Keratinocyte (primary cell): ENCODE measurements at regions not wholly inside any gene's neighbourhood (a gene's known extent, or its start where the extent isn't known, plus 50 kb on each side); places are given as distances from the start of the nearest gene placed in this dataset.

Experiments
- DNase-seq: peaks from one replicate; pipeline ENCODE4 v3.0.0-alpha.2; 2011; ENCODE audit warnings: low read depth, missing footprints, low spot score
- FAIRE-seq: peaks from 2 replicates; lab custom pipeline; 2011; peaks lifted over from hg19 to GRCh38; lab: Jason Lieb, UNC
- H2AFZ ChIP-seq: 2 replicates; pipeline ENCODE4 v1.6.0; 2012; ENCODE audit warnings: low read length, control low read depth, inconsistent platforms; ENCODE audit not compliant: control insufficient read depth
- H3K27ac ChIP-seq: 2 replicates; pipeline ENCODE4 v1.5.1; 2011; ENCODE audit warnings: low read length; ENCODE audit not compliant: control insufficient read depth, insufficient read depth
- H3K27me3 ChIP-seq: 3 replicates; pipeline ENCODE4 v1.6.0; 2011; ENCODE audit warnings: low read length; ENCODE audit not compliant: control insufficient read depth, insufficient read depth; ENCODE audit errors: extremely low read depth
- H3K36me3 ChIP-seq, 2 experiments: 2 replicates in 1 of 2; 3 replicates in 1 of 2; pipeline ENCODE4 v1.5.1; 2011; ENCODE audit warnings: low read length in 2 of 2, mild to moderate bottlenecking in 1 of 2; ENCODE audit not compliant: control insufficient read depth in 2 of 2, insufficient read depth in 2 of 2; ENCODE audit errors: extremely low read depth in 1 of 2
- H3K4me1 ChIP-seq: 3 replicates; pipeline ENCODE4 v1.5.1; 2011; ENCODE audit warnings: low read length; ENCODE audit not compliant: control insufficient read depth, insufficient read depth; ENCODE audit errors: extremely low read depth
- H3K4me2 ChIP-seq: 3 replicates; pipeline ENCODE4 v1.6.0; 2011; ENCODE audit warnings: low read depth, low read length; ENCODE audit not compliant: control insufficient read depth, insufficient read depth; ENCODE audit errors: extremely low read depth
- H3K4me3 ChIP-seq, 3 experiments: fragments of 200-600 bp in 1 of 3; sonication (generic) in 1 of 3; 2 replicates in 2 of 3; 3 replicates in 1 of 3; pipeline ENCODE4 v1.5.1; 2011 to 2016; ENCODE audit warnings: low read length in 3 of 3, mild to moderate bottlenecking in 3 of 3, control low read depth in 2 of 3, inconsistent platforms in 1 of 3, low read depth in 1 of 3, mixed read lengths in 1 of 3, mixed run types in 1 of 3, moderate library complexity in 1 of 3; ENCODE audit not compliant: control insufficient read depth in 2 of 3, insufficient read depth in 2 of 3; ENCODE audit errors: extremely low read depth in 1 of 3
- H3K79me2 ChIP-seq: 2 replicates; pipeline ENCODE4 v1.6.0; 2012; ENCODE audit warnings: low read length; ENCODE audit not compliant: control insufficient read depth, insufficient read depth
- H3K9ac ChIP-seq: 3 replicates; pipeline ENCODE4 v1.6.0; 2011; ENCODE audit warnings: low read length; ENCODE audit not compliant: control insufficient read depth, insufficient read depth; ENCODE audit errors: extremely low read depth
- H3K9me1 ChIP-seq: 3 replicates; pipeline ENCODE4 v1.6.0; 2011; ENCODE audit warnings: low read length; ENCODE audit not compliant: control insufficient read depth, insufficient read depth; ENCODE audit errors: extremely low read depth
- H3K9me3 ChIP-seq: 2 replicates; pipeline ENCODE4 v1.5.1; 2012; ENCODE audit warnings: low read depth, low read length; ENCODE audit not compliant: control insufficient read depth
- H4K20me1 ChIP-seq: 3 replicates; pipeline ENCODE4 v1.6.0; 2011; ENCODE audit warnings: low read length; ENCODE audit not compliant: control insufficient read depth, insufficient read depth; ENCODE audit errors: extremely low read depth
- EZH2 ChIP-seq: IDR thresholded peaks from one replicate; pipeline ENCODE4 v1.6.1; 2012; ENCODE audit warnings: inconsistent platforms, mild to moderate bottlenecking, low read length, moderate library complexity
- dilution Hi-C: fragments of 300-500 bp; cut with MboI; formaldehyde crosslinking; loops from one replicate; pipeline ENCODE4 v1.7.0; 2020; ENCODE audit warnings: low sequenced_read_pairs; ENCODE audit not compliant: extremely low pct_ligation_motif_present
- TF ChIP-seq, protein P1 (sequence below), 3 experiments: IDR thresholded peaks in 1 of 3; conservative IDR thresholded peaks in 1 of 3; optimal IDR thresholded peaks in 1 of 3; 2 replicates in 2 of 3; 3 replicates in 1 of 3; pipeline versions ENCODE3 to v1.5.1; 2011; ENCODE audit warnings: low read length in 3 of 3, mild to moderate bottlenecking in 3 of 3, moderate library complexity in 2 of 3, control low read depth in 1 of 3, inconsistent platforms in 1 of 3; ENCODE audit not compliant: insufficient read depth in 2 of 3; ENCODE audit errors: extremely low read depth in 1 of 3

DNA sequence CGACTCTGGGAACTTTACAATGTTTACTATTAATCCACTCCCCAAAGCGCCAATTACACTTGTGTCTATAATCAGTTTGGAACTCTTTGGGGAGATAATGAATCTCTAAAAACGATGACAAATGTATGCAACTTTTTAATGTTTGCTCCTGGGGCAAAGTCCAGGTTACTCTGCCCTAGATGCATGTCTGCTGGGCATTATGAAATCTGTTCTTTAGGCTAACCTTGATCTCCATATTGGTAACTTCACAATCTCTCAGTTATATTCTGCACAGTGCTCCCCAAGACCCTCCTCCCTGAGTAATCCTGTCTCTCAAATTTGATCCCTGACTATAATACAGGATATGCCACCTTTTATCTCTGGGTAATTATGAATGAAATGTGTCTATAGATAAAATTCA is 152.2 kb upstream of the TRPM3 start:
- Histone ChIP-seq H3K9me3 (no peaks in the 10 kb centered on the region), H4K20me1 (no peaks in the 10 kb centered on the region), H2AFZ (no peak overlapping the region), H3K36me3 (no peaks in the 10 kb centered on the region), H3K27me3 (no peaks in the 10 kb centered on the region), H3K9me1 (no peaks in the 10 kb centered on the region), H3K4me3 (no peak overlapping the region), H3K4me2 (no peak overlapping the region), H3K79me2 (no peaks in the 10 kb centered on the region), H3K4me1 (no peaks in the 10 kb centered on the region), H3K27ac (no peak overlapping the region), H3K9ac (no peak overlapping the region)
- dilution Hi-C loops = no loop called here
- DNase-seq (no peak), FAIRE-seq (no peak)
- TF ChIP-seq EZH2 = no peak
- TF ChIP-seq, protein P1, sequence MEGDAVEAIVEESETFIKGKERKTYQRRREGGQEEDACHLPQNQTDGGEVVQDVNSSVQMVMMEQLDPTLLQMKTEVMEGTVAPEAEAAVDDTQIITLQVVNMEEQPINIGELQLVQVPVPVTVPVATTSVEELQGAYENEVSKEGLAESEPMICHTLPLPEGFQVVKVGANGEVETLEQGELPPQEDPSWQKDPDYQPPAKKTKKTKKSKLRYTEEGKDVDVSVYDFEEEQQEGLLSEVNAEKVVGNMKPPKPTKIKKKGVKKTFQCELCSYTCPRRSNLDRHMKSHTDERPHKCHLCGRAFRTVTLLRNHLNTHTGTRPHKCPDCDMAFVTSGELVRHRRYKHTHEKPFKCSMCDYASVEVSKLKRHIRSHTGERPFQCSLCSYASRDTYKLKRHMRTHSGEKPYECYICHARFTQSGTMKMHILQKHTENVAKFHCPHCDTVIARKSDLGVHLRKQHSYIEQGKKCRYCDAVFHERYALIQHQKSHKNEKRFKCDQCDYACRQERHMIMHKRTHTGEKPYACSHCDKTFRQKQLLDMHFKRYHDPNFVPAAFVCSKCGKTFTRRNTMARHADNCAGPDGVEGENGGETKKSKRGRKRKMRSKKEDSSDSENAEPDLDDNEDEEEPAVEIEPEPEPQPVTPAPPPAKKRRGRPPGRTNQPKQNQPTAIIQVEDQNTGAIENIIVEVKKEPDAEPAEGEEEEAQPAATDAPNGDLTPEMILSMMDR (optimal IDR thresholded peaks at IDR 0.05 in 1 of 3, IDR thresholded peaks at IDR 0.05 in 1 of 3, conservative IDR thresholded peaks at IDR 0.05 in 1 of 3; ENCODE audit: extremely low read depth in 1 of 3, insufficient read depth in 2 of 3, low read length in 3 of 3) = no peak

DNA sequence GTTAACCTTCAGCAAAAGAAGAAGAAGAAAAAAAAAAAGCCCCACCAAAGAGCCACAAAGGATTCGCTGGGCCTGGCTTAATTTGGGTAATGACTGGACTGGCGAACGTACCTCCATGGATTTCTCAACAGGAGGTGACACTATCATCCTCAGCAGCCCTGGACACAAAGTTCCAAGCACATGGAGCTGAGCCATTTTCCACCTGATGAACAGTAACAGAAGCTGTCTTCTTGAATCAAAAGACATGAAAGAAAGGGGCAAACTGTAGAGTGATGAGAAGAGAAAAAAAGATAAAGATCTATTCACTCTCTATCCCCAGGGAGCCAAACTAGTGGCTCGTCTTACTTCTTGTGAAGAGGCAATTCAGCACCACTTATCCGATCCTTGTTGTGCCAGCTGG is 150.2 kb upstream of the TRPM3 start:
- Histone ChIP-seq H3K27ac (no peak overlapping the region), H3K27me3 (no peaks in the 10 kb centered on the region), H3K9me3 (no peaks in the 10 kb centered on the region), H3K36me3 (no peaks in the 10 kb centered on the region), H2AFZ (no peak overlapping the region), H3K9me1 (no peaks in the 10 kb centered on the region), H3K4me2 (no peak overlapping the region), H3K79me2 (no peaks in the 10 kb centered on the region), H3K4me3 (no peak overlapping the region), H3K9ac (no peak overlapping the region), H4K20me1 (no peaks in the 10 kb centered on the region), H3K4me1 (no peaks in the 10 kb centered on the region)
- DNase-seq = no peak
- dilution Hi-C loops = no loop called here
- TF ChIP-seq, protein P1 (optimal IDR thresholded peaks at IDR 0.05 in 1 of 3, IDR thresholded peaks at IDR 0.05 in 1 of 3, conservative IDR thresholded peaks at IDR 0.05 in 1 of 3; ENCODE audit: extremely low read depth in 1 of 3, insufficient read depth in 2 of 3, low read length in 3 of 3) = no peak
- TF ChIP-seq EZH2 = no peak
- FAIRE-seq = no peak
